Skeletal muscle tissue (tissue), 3 donors: ENCODE measurements at regions not wholly inside any gene's neighbourhood (a gene's known extent, or its start where the extent isn't known, plus 50 kb on each side); places are given as distances from the start of the nearest gene placed in this dataset.
"Not testable (repeated sequence)": the region's sequence is repeated elsewhere in the genome, so short reads cannot be mapped to it uniquely, and the experiment has no call there.

Experiments used
- H3K27ac ChIP-seq: one replicate; pipeline ENCODE4 v1.7.0; 2013; ENCODE audit warnings: mild to moderate bottlenecking, low read depth, low read length, inconsistent platforms
- H3K27me3 ChIP-seq, 3 donors: one replicate each; pipeline ENCODE4 v1.7.0; 2013; ENCODE audit warnings: low read length in 3 of 3; ENCODE audit not compliant: control insufficient read depth in 3 of 3, insufficient read depth in 3 of 3
- H3K36me3 ChIP-seq, 3 donors: one replicate each; pipeline ENCODE4 v1.7.0; 2013; ENCODE audit warnings: low read length in 3 of 3; ENCODE audit not compliant: control insufficient read depth in 3 of 3, insufficient read depth in 3 of 3
- H3K4me1 ChIP-seq, 3 donors: one replicate each; pipeline ENCODE4 v1.7.0; 2013; ENCODE audit warnings: low read length in 3 of 3, mild to moderate bottlenecking in 3 of 3; ENCODE audit not compliant: control insufficient read depth in 3 of 3, insufficient read depth in 3 of 3
- H3K4me3 ChIP-seq, 3 donors: one replicate each; pipeline ENCODE4 v1.7.0; 2013; ENCODE audit warnings: low read length in 3 of 3
- H3K9ac ChIP-seq, 3 donors: one replicate each; pipeline ENCODE4 v1.7.0; 2013; ENCODE audit warnings: low read length in 3 of 3, mild to moderate bottlenecking in 3 of 3, moderate library complexity in 2 of 3, low read depth in 1 of 3
- H3K9me3 ChIP-seq, 3 donors: one replicate each; pipeline ENCODE4 v1.7.0; 2013; ENCODE audit warnings: low read length in 3 of 3; ENCODE audit not compliant: control insufficient read depth in 3 of 3
- donor health status: Osteomylitis.

- H3K27me3 ChIP-seq, H3K9me3 ChIP-seq, H3K4me1 ChIP-seq, H3K4me3 ChIP-seq, H3K27ac ChIP-seq, H3K36me3 ChIP-seq, H3K9ac ChIP-seq: not testable (repeated sequence)
Measured at GRCh38 chr4:20062857-20063256, 188.8 kb upstream of the SLIT2 start.

GRCh38 chr4:20062054-20062453 lies 189.7 kb upstream of the SLIT2 start:
- H3K27ac ChIP-seq: no peak overlapping the region
- no peaks in the 10 kb centered on the region for H3K4me1 ChIP-seq
- H3K36me3 ChIP-seq: no peaks in the 10 kb centered on the region
- H3K9me3 ChIP-seq: no peaks in the 10 kb centered on the region
- no peak overlapping the region for H3K4me3 ChIP-seq
- no peaks in the 10 kb centered on the region for H3K27me3 ChIP-seq
- H3K9ac ChIP-seq: no peak overlapping the region

GRCh38 chr4:20050768-20051167 lies 200.9 kb upstream of the SLIT2 start:
- H3K36me3 ChIP-seq: no peaks in the 10 kb centered on the region
- H3K9ac ChIP-seq: no peak overlapping the region
- no peak overlapping the region for H3K27ac ChIP-seq
- no peaks in the 10 kb centered on the region for H3K9me3 ChIP-seq
- H3K4me3 ChIP-seq: no peak overlapping the region
- H3K27me3 ChIP-seq: no peaks in the 10 kb centered on the region
- H3K4me1 ChIP-seq: no peaks in the 10 kb centered on the region

- Histone ChIP-seq H3K9me3 (no peaks in the 10 kb centered on the region), H3K27ac (no peak overlapping the region), H3K36me3 (no peaks in the 10 kb centered on the region), H3K4me1 (no peaks in the 10 kb centered on the region), H3K4me3 (no peak overlapping the region), H3K27me3 (no peaks in the 10 kb centered on the region), H3K9ac (no peak overlapping the region)
Measured at GRCh38 chr4:20049889-20050288, 201.8 kb upstream of the SLIT2 start.

GRCh38 chr4:20046931-20047677 lies 204.6 kb upstream of the SLIT2 start:
- Histone ChIP-seq H3K36me3 (no peaks in the 10 kb centered on the region), H3K4me3 (no peak overlapping the region), H3K9ac (no peak overlapping the region), H3K4me1 (no peaks in the 10 kb centered on the region), H3K9me3 (no peaks in the 10 kb centered on the region), H3K27me3 (no peaks in the 10 kb centered on the region), H3K27ac (no peak overlapping the region)

- Histone ChIP-seq H3K36me3 (no peaks in the 10 kb centered on the region), H3K9ac (no peak overlapping the region), H3K27me3 (no peaks in the 10 kb centered on the region), H3K4me3 (no peak overlapping the region), H3K4me1 (no peaks in the 10 kb centered on the region), H3K27ac (no peak overlapping the region), H3K9me3 (no peaks in the 10 kb centered on the region)
Measured at GRCh38 chr4:20046179-20046578, 205.5 kb upstream of the SLIT2 start.

- H3K4me3 ChIP-seq: no peak overlapping the region
- H3K9me3 ChIP-seq: no peaks in the 10 kb centered on the region
Measured at GRCh38 chr4:20044966-20045365, 206.7 kb upstream of the SLIT2 start.

GRCh38 chr4:20044502-20044911 lies 207.2 kb upstream of the SLIT2 start:
- no peak overlapping the region for H3K9ac ChIP-seq
- H3K4me1 ChIP-seq: no peaks in the 10 kb centered on the region
- no peak overlapping the region for H3K27ac ChIP-seq
- H3K4me3 ChIP-seq: no peak overlapping the region
- no peaks in the 10 kb centered on the region for H3K27me3 ChIP-seq
- H3K9me3 ChIP-seq: no peaks in the 10 kb centered on the region
- H3K36me3 ChIP-seq: no peaks in the 10 kb centered on the region

More at GRCh38 chr4:20044966-20045365, 206.7 kb upstream of the SLIT2 start:
- H3K27me3 ChIP-seq: no peaks in the 10 kb centered on the region
- no peaks in the 10 kb centered on the region for H3K36me3 ChIP-seq
- no peak overlapping the region for H3K27ac ChIP-seq
- no peak overlapping the region for H3K9ac ChIP-seq
- H3K4me1 ChIP-seq: no peaks in the 10 kb centered on the region

- H3K9ac ChIP-seq: no peak overlapping the region
- H3K27ac ChIP-seq: no peak overlapping the region
- no peaks in the 10 kb centered on the region for H3K4me1 ChIP-seq
- no peaks in the 10 kb centered on the region for H3K9me3 ChIP-seq
- H3K36me3 ChIP-seq: no peaks in the 10 kb centered on the region
- H3K27me3 ChIP-seq: no peaks in the 10 kb centered on the region
- no peak overlapping the region for H3K4me3 ChIP-seq
Measured at GRCh38 chr4:20043991-20044390, 207.7 kb upstream of the SLIT2 start.

GRCh38 chr4:20042769-20043168 lies 208.9 kb upstream of the SLIT2 start:
- Histone ChIP-seq H3K27ac (no peak overlapping the region), H3K27me3 (no peaks in the 10 kb centered on the region), H3K9me3 (no peaks in the 10 kb centered on the region), H3K36me3 (no peaks in the 10 kb centered on the region), H3K9ac (no peak overlapping the region), H3K4me1 (no peaks in the 10 kb centered on the region), H3K4me3 (no peak overlapping the region)
